Heart right ventricle (tissue), 16 donors: ENCODE measurements at regions not wholly inside any gene's neighbourhood (a gene's known extent, or its start where the extent isn't known, plus 50 kb on each side); places are given as distances from the start of the nearest gene placed in this dataset.

Source experiments
- ATAC-seq, 8 donors: fragments of 200-7000 bp; cut with Tn5 transposase; one replicate each; pipeline ENCODE4 v1.9.1; 2020; ENCODE audit warnings: mild to moderate bottlenecking in 8 of 8, moderate library complexity in 8 of 8, moderate number of reproducible peaks in 1 of 8
- DNase-seq, 2 donors: peaks; one replicate each; pipeline ENCODE4 v3.0.0-alpha.2; 2020
- H3K27ac ChIP-seq, 10 donors: fragments of 200-600 bp; sonication (generic) in 2 of 10; one replicate each; pipeline versions ENCODE4 v1.5.0 to v1.8.0; 2020 to 2022; ENCODE audit warnings: mild to moderate bottlenecking in 3 of 10
- H3K27me3 ChIP-seq, 7 donors: fragments of 200-600 bp; one replicate each; pipeline ENCODE4 v1.8.0; 2021 to 2022; ENCODE audit warnings: mild to moderate bottlenecking in 2 of 7
- H3K36me3 ChIP-seq, 9 donors: fragments of 200-600 bp; sonication (generic) in 1 of 9; one replicate each; pipeline versions ENCODE4 v1.5.0 to v1.8.0; 2020 to 2022; ENCODE audit warnings: mild to moderate bottlenecking in 2 of 9
- H3K4me1 ChIP-seq, 9 donors: fragments of 200-600 bp; sonication (generic) in 1 of 9; one replicate each; pipeline versions ENCODE4 v1.5.0 to v1.8.0; 2020 to 2022; ENCODE audit warnings: mild to moderate bottlenecking in 4 of 9
- H3K4me3 ChIP-seq, 10 donors: fragments of 200-600 bp; sonication (generic) in 2 of 10; one replicate each; pipeline versions ENCODE4 v1.5.0 to v1.8.0; 2020 to 2022; ENCODE audit warnings: mild to moderate bottlenecking in 7 of 10, moderate library complexity in 2 of 10
- H3K9me3 ChIP-seq, 11 donors: fragments of 200-600 bp in 10 of 11; sonication (generic) in 2 of 11; one replicate each; pipeline versions ENCODE4 v1.5.0 to v1.8.0; 2013 to 2022; ENCODE audit warnings: mild to moderate bottlenecking in 2 of 11, control low read depth in 1 of 11, moderate library complexity in 1 of 11
- CTCF ChIP-seq, 9 donors: fragments of 200-600 bp; sonication (generic) in 2 of 9; IDR thresholded peaks; one replicate each; pipeline versions ENCODE4 v1.5.0 to v1.8.0; 2021 to 2022; ENCODE audit warnings: antibody characterized with exemption in 9 of 9, mild to moderate bottlenecking in 5 of 9, moderate library complexity in 1 of 9
- WGBS, 2 donors: extraction: QIAGEN DNeasy Blood & Tissue Kit; methylation state at CpG; one replicate each; pipeline ENCODE4 v1.1.7; 2013; ENCODE audit warnings: inconsistent platforms in 1 of 2; 5-methylcytosine and 5-hydroxymethylcytosine counted together
- intact Hi-C, 10 donors: fragments of 100-400 bp; cut with DNase I; formaldehyde crosslinking; loops; one replicate each; pipeline versions ENCODE4 v1.11.1 to v1.14.2; 2022
- donor health status: Arrhythmogenic right ventricular cardiomyopathy.
- donor health status: ischemic (EF 13 %, LVEDD 7.1; RV severe dilation, severe dysfunction).
- donor health status: healthy with polysubstance abuse.
- donor health status: DM: no; HTN: yes; CAD: no.
- donor health status: DM: no; HTN: no; CAD: no.
- donor health status: ischemic (EF 25% LVEDD 6.9; RV normal size, moderate dysfunction).
- donor health status: ischemic (EF 25% LVEDD 5.7; RV mildly dilated, moderate dysfunction).
- donor health status: healthy.
- donor health status: DM: yes; HTN: yes; CAD: no.
- donor health status: Ischemic cardiomyopathy.
- donor health status: ischemic (EF 35%, LVEDD 5.7; RV mildly dilated, moderate dysfunction).
- donor health status: nonischemic (EF 11% LVEDD 7.7; RV severe dilation, severe dysfunction).
- donor health status: DM: yes; HTN: yes; CAD: no.
- donor health status: PGD.
- donor health status: ischemic (EF 29% LVEDD 5.4; RV normal size, mild dysfunction).
- donor health status: nonischemic (EF 23%, LVEDD 6.1; RV moderate dilation, normal function).

- no peak overlapping the region for H3K4me3 ChIP-seq
- no peaks in the 10 kb centered on the region for H3K4me1 ChIP-seq
- no peak for DNase-seq
- H3K36me3 ChIP-seq = no peaks in the 10 kb centered on the region
- TF ChIP-seq CTCF (IDR thresholded peaks at IDR 0.05) = no peak
- H3K27me3 ChIP-seq = peaks cover 0 to 8% (median 0%) of the 10 kb centered on the region in 7 donors
- 36 to 40% methylated on average over 10 of the region's 10 CpGs for WGBS, 2 donors
- intact Hi-C loops = no loop called here
- no peak overlapping the region for H3K27ac ChIP-seq
- no peak for ATAC-seq
- H3K9me3 ChIP-seq = peaks cover 0 to 22% (median 9%) of the 10 kb centered on the region in 11 donors
Observed at GRCh38 chr15:52925130-52925529, 135.0 kb upstream of the ONECUT1 start.

GRCh38 chr15:52924630-52925029 lies 134.5 kb upstream of the ONECUT1 start:
- ATAC-seq = no peak
- intact Hi-C loops = no loop called here
- TF ChIP-seq CTCF (IDR thresholded peaks at IDR 0.05) = no peak
- WGBS, 2 donors = 75 to 78% methylated on average over 7 of the region's 7 CpGs
- Histone ChIP-seq H3K4me3 (no peak overlapping the region), H3K27me3 (peaks cover 0 to 8% (median 0%) of the 10 kb centered on the region in 7 donors), H3K36me3 (no peaks in the 10 kb centered on the region), H3K9me3 (peaks cover 0 to 17% (median 4%) of the 10 kb centered on the region in 11 donors), H3K27ac (no peak overlapping the region), H3K4me1 (no peaks in the 10 kb centered on the region)
- no peak for DNase-seq

- TF ChIP-seq CTCF (IDR thresholded peaks at IDR 0.05) = no peak
- Histone ChIP-seq H3K27me3 (peaks cover 0 to 8% (median 0%) of the 10 kb centered on the region in 7 donors), H3K9me3 (peaks cover 0 to 14% (median 0%) of the 10 kb centered on the region in 11 donors), H3K27ac (no peak overlapping the region), H3K4me3 (no peak overlapping the region), H3K36me3 (no peaks in the 10 kb centered on the region), H3K4me1 (no peaks in the 10 kb centered on the region)
- ATAC-seq (no peak), DNase-seq (no peak)
- WGBS, 2 donors = 69 to 77% methylated on average over 6 of the region's 6 CpGs
- intact Hi-C loops = no loop called here
Observed at GRCh38 chr15:52923626-52924025, 133.5 kb upstream of the ONECUT1 start.

- ATAC-seq (no peak), DNase-seq (no peak)
- 73 to 77% methylated on average over 7 of the region's 7 CpGs for WGBS, 2 donors
- Histone ChIP-seq H3K27me3 (peaks cover 0 to 8% (median 0%) of the 10 kb centered on the region in 7 donors), H3K36me3 (no peaks in the 10 kb centered on the region), H3K4me1 (no peaks in the 10 kb centered on the region), H3K4me3 (no peak overlapping the region), H3K9me3 (peaks cover 0 to 13% (median 0%) of the 10 kb centered on the region in 11 donors), H3K27ac (no peak overlapping the region)
- no peak for TF ChIP-seq CTCF (IDR thresholded peaks at IDR 0.05)
- intact Hi-C loops = no loop called here
Observed at GRCh38 chr15:52922871-52923270, 132.7 kb upstream of the ONECUT1 start.
